GM21825 (cell line): ENCODE measurements at regions not wholly inside any gene's neighbourhood (a gene's known extent, or its start where the extent isn't known, plus 50 kb on each side); places are given as distances from the start of the nearest gene placed in this dataset.

Experiments used
- ATAC-seq: cut with Tn5 transposase; IDR thresholded peaks from one replicate; pipeline ENCODE4 v1.9.1; 2021; ENCODE audit warnings: mild to moderate bottlenecking, moderate library complexity; ENCODE audit not compliant: unreplicated experiment

DNA sequence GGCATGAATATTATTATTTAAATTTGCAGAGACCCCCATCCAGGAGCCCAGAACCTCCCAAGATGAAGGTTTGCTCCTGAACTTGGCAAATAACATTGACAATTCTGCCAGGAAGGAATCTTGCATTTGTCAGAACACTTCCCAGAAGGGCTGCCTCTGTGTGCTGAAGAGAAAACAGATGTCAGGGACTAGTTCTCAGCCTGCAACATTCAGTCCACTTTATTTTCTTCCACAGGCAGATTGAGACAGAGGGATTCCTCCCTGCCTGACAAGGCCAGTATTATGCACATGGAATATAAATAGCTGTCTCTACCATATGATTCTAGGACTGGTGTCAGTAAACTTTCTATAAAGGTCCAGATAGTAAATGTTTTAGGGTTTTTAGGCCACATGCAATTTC, 171.5 kb upstream of the SIX2 start:
- ATAC-seq, result no peak

DNA sequence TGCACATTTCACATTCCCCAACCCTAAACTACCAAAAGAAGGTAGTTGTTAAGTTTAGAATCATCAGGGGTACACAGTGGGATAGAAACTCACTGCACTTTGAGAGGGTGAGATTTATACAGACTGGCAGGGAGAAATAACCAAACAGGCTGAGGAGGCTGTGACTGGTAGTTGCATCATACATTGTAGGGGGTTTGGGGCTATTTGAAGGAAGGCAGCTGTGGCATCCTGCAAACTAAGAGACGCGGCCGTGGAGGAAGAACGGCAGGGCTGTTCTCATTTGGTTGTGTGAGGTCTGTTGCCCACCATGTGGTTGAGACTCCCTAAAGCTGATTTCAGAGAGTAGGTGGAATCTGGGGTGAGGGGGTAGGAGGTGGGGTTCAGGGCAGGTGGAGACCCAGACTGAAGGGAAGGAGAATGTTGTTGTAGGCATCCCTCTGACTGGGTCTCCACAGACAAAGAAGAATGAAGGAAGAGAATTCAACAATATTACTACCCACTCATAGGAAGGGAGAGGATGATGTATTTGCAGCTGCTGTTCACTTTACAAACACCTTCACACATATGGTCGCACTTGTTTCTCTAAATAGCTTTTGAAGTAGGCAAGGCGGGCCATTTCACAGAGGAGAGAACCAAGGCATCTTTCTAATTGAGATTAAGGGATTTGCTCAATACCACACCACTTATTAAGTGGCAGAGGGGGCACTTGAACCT, 170.9 kb upstream of the SIX2 start:
- ATAC-seq, result no peak

DNA sequence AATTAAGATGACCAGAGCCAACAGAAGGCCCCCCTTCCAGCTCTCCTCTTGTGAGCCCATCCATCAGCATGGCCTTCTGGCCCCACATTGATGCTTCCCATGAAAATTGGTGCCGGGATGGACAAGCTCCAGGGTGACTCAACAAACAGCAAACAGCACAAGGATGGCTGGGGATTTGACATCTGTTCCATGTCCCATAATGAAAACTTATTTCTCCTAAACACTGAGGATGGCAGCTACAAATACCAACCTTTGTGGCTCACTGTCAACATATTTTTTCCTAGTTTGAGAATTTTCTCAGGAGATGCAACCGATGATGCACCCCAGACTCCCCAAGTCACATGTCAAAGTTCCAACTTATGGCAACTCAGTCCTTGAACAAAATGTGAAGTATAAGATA, 169.6 kb upstream of the SIX2 start:
- ATAC-seq, result no peak

DNA sequence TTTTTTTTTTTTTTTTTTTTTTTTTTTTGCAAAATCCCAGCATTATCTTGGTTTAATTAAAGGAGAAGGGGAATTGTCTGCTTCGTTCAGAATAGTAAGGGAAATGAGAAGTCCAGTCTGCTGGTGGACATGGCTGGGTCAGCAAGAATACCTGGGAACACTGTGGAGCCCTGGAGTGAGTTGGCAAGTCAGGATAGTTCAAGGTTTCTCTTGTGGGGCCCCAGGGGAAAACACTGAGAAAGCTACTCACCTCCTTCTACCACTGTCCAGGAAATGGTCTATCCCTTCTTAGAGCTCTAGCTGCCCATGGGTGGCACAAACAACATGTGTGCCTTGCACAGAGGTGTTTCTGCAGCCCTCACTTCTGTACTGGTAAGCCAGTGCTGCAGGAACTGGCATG, 169.1 kb upstream of the SIX2 start:
- no peak for ATAC-seq

DNA sequence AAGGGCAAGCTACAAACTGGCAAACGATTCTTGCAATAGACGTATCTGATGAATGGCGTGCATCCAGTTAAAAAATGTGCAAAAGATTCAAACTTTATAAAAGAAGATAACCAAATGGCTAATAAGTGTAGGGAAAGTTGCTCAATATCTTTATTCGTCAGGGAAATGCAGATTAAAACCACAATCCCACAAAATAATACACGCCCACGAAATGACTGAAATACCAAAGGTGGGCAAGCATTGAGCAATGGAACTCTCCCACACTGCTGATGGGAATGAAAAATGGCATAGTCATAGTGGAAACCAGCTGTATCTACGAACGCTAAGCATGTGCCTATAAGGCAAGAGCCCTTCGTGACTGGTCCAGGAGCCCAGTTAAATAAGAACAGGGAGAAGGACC, 168.6 kb upstream of the SIX2 start:
- ATAC-seq, result no peak

DNA sequence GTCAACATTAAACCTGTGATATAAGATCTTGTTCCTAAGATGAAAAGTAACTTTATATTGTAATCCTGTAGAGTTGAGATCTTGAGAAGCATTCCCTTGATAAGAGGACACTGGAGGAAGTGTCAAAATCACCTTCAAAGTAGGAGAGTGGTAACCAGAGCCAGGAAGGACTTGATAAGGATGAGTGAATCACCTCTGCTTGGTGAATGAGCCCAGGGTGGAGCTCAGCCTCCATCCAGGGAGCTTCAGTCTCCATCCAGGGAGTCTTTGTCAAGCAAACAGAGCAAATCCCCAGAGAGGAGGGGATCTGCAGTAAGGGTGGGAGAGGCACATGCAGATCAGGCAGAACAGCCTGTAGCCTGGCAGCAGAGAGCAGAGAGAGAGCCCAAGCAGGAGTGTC, 167.1 kb upstream of the SIX2 start:
- ATAC-seq, result no peak

DNA sequence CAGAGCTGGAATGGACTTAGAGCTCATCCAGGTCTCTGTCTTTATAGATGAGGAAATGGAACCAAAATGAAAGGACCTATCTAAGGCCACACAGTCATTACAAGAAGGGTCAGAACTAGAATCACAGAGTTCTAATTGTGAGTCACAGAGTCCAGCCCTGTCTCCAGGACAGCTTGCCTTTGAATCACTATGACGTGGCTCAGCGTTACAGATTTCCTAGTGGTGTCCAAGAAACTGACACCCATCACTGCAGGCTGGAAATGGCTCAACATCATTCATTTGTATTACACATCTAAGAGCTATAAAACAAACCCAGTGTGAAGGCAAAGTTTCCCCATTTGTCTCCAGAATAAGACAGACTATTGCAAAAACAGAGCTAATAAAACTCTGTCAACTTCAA, 164.3 kb upstream of the SIX2 start:
- ATAC-seq, result no peak

DNA sequence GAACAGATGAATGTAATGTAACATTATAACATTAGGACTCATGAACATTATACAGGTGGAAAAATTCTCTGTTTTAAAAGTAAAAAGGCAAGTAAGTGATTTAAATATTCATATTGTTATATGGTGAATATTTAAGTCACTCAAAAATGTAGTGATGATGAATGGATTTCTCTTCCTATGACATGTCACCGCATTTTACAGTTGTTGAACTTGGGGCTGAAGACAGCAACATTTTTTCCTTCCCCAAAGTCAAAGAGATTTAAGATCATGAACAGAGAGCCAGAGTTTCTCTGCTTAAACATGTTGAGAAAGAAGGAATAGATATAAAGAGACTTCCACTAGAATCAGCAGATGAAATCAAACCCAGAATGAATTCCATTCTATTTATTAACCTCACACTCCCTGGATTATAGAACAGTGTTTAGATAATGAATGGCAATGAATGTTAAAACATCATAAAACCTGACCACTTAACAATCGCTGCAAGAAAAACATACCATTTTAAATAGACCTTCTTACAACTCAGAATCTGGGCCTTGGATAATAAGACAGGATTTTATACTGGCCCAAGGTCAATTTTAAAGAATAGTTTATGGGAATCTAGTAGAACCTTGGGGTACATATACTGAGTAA, 163.6 kb upstream of the SIX2 start:
- ATAC-seq, result no peak

DNA sequence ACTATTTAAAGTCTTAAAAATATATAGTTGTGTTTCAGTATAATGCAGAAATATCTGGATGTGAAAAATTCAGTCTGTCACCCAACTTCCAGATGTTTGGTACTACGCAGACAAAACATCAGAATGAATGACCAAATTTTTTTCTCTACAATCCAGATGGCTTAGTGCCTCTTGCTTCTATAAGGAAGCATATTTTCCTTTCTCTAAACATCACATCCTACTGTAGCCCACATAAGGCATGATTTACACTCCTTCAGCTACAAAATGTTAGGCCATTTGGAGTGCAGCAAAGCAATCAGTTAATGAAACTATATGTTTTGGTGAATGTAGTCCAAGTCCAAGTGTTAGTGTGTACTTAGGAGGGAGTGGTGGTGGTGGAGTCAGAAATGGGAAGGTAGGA, 162.9 kb upstream of the SIX2 start:
- ATAC-seq, result no peak

DNA sequence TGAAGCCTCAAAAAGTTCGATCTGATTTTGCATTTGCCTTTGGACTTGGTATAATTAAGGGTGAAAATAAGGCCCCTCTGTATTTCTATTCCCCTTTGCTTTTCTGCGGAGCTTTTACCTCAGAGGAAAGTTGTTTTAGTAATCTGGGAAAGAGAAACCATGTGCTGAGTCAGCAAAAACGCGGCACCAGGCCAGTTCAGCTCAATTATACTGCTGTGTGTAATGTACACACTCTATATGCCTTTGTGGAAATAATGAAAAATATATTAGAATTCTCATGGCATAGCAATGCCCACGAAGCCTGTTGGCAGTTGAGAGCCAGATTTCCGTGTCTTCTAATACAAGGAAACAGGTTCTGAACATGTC, 161.9 kb upstream of the SIX2 start:
- no peak for ATAC-seq

DNA sequence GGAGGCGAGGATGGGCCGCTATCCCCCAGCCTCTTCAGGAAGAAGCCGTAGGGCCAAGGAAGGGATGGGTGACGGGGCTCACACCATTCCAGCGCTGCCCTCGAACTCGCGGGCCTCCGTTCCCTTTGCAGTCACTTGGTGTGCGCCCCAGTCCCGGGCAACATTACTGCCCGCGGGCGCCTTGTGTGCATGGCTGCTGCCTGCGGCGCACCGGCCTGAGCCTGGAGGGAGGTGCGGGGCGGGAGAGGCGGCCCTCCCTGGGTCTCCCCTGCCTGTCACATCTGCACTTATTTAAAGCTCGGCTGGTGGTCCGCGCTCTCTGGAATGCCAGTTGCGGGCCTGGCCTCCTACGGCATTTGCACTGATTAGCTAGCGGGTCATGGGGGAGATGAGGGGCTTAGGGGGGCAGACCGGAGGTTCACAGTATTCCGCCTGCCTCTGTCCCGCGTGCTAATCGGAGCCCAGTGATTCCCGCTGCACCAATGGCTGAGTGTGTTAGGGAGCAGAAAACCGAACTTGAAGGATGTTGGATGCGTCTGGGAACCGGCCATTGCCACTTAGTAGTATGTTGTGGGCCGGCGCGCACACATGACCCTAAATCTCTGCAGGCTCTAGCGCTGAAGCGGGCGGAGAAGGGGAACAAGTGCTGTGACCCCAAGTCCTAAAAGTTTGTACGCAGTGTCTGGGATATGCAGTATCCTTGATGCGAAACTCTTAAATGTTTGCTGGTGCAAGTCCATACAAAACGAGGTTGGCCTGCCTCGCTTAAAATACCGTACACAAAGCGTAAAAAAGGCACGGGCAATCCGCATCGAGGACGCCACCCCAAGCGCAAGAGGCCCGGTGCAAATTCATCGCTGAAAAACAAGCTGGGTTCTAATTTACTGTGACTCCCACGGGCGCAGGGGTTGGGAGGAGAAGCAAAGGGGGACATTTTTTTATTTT, 161.2 kb upstream of the SIX2 start:
- ATAC-seq, result no peak

DNA sequence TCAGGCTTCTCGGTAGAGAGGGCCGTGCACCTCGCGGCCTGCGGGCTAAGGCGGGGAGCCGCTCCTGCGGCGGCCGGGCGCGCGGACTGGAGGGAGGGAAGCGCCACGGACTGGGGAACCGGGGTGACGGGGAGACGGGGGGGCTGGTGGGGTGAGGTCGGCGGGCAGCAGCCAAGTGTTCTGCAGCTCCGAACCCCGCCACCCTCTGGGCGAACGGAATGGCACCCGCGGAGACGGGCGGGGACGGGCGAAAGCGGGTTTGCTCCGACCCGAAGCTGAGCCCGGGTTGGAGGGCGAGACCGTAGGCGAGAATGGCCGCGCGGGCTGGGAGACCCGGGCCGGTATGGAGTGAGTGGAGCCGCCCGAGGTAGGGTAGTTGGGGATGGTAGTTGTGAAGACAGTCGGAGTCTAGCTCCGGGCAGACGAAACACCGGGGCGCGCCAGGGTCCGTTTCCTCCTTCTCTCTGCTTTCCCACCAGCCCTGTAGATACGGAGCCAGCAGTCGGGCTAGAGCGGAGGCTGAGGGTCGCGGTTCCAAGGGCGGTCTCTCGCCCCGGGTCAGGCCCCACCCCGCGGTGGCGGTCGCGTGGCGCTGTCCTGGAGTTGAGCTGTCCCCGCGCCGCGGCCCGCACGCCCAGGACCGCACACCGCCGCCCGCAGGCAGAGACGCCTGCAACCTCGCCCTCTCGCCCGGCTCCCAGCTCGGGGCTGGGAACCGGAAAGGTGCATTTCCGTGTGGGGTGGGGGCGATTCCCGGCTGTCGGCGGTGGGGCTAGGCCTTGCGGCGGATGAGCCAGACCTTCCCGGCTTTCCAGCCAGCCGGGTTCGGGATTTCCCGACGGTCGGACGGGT, 160.3 kb upstream of the SIX2 start:
- no peak for ATAC-seq

DNA sequence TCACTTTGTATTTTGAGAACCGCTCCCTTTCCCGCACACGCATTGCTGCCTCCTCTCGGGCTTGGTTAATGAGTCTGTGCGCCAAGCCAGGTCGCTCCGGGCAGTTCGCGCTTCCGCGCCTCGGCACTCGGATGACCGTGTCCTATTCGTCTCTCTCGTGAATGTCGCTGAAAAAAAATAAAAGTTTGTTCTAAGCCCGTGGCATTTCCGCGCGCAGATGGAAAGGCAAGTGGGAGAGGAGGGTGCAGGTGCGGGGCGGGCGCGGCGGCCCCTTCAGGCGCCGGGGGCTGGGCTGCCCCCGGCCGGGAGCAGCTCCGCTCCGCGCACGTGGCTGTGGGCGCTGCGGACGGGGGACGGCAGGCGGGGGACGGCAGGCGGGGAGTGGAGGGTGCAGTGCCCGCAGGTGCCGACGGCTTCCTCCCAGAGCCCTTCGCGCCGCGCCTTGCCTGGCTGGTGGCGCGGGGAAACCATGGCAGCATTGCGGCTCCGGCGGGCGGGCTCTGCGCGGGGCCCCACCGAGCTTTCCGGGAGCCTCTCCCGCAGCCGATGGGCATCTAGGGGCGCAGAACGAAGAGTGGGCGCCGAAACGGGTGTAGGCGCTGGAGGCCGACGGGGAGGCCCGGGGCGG, 159.6 kb upstream of the SIX2 start:
- ATAC-seq, result no peak

DNA sequence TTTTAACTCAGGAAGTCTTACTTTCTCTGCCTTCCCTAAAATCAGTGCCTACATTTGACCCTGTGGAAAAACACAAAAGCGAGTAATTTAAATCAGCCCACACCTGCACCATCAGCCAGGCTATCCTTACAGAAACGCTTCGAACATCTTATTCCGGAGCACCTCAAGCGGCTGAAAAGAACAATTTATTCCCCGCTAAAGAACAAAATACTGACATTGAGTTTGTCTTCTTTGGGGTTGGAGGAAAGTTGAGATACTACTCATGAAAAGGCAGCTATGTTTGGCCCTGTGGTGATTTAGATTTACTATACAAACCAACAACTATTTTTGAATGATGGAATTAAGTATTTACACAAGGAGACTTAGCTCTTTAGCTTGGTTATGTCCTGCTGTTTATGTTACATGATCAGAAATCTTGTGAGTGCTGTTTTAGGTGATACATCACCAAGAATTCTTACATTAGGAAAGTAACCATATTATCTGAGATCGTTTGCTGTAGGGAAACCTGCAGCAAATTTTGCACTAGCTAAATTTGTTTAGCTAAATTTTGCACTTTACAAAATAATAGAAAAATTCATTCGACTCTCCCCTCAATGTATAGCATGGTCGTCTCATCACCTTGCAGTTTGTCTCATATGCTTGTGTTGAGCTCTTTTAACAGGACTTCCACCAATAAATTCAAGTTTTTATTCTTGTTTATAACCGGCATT, 158.8 kb upstream of the SIX2 start:
- ATAC-seq, result no peak

DNA sequence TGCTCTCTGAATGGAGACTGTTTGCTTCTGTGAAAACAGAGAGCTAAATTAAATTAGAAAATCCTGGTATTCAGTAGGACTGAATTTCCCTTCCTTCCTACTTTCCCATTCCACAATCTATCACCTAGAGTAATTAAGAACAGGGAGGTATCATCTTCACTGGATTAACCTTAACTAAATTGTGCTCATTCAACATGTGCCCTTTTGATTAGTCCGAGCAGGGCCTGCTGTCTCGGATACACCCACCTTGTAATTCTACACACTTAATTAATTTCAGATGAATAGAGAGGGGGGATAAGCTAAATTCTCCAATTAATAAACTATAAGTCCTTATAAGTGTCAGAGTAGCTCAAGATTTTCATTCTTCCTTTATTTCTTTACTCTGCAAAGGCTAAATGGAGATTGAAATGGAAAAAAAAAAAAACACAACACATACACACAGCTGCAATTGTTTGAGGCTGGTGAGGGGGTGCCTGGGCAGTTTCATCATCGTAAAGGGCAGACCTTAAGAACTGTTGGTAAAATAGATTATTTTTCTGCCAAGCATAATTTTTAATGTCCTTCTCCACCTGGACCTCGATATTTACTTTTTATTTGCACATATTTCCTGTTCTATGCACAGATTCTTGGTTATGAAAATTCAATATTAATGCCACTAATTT, 157.1 kb upstream of the SIX2 start:
- no peak for ATAC-seq

DNA sequence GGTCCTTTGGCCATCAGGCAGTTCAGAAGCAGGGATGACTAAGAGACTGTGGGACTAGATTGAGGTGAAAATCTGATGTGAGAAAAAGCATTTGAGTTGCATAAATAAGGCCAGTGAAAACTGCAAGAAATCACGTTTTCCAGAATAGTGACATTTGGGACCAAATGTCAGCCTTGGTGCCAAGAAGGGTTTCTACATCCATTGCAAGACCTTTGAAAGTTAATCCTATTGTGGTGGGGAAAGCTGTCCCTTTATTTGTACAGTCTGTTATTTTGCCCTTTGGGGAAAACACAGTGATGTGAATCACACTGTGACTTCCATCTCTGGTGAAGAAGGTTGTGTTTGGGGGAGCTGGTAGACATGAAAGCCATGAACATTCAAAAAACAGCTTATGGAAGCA, 153.5 kb upstream of the SIX2 start:
- no peak for ATAC-seq

DNA sequence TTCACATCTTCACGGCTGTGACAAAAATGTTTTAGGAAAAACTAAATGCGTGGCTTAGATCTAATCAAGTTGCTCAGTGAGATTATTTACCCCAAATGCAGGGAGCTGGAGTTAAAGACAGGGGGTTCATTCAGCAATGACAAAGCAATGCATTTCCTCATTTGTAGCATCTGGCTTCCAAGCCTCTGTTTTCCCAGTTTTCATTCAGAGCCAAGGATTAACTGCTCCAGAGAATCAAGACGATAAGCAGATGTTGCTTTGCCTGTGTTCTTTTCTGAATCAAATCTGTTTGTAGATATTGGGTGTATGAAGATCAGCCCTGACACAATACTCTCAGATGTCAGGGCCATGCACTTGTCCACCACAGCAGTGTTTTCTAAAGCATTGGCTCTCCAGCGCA, 147.4 kb upstream of the SIX2 start:
- no peak for ATAC-seq

DNA sequence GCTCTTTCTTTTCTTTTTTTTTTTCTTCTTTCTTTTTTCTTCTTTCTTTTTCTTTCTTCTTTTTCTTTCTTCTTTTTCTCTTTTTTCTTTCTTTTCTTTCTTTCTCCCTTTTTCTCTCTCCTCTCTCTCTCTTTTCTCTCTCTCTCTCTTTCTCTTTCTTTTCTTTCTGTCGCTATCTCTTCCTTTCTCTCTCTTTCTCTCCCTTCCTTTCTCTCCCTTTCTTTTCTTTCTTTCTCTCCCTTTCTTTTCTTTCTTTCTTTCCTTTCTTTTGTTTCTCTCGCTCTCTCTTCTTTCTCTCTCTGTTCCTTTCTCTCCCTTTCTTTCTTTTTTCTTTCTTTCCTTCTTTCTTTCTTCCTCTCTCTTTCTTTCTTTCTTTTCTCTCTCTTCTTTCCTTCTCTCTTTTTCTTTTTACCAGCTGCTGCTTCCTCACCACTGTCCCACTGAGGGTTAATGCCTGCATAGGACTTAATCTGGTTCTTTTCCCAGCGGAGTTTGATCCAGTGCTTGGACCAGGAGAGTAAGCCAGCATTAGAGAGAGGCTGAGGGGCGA, 145.4 kb upstream of the SIX2 start:
- ATAC-seq, result no peak

DNA sequence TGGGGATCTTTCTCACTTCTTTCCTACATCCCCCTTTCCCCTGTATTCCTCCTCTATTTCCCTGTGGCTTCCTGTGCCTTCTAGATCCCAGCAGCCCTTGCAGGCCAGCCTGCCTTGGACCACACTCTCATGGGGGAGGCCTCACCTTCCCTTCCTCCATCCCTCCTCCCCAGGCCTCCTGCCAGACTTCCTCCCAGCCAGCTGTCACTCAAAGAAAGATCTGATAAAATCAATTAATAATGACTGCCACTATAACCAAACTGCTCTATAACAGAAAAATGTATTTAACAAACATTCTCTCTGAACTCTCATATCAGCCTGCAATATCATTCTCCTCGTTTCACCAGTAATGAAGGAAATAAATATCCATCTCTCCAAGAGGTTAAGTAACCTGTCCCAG, 144.9 kb upstream of the SIX2 start:
- ATAC-seq, result no peak
